ENCODE measurements at regions not wholly inside any gene's neighbourhood (a gene's known extent, or its start where the extent isn't known, plus 50 kb on each side); places are given as distances from the start of the nearest gene placed in this dataset.
"Not testable (repeated sequence)": the region's sequence is repeated elsewhere in the genome, so short reads cannot be mapped to it uniquely, and the experiment has no call there.

GRCh38 chr15:69613988-69614387 is 161.4 kb downstream of the RPLP1 start:
- H3K27me3 ChIP-seq (ENCODE audit: control insufficient read depth in 1 of 2, insufficient read depth in 2 of 2, low read length in 2 of 2) = no peaks in the 10 kb centered on the region
- H3K9ac ChIP-seq (ENCODE audit: low read length in 2 of 2) = no peak overlapping the region
- H3K4me3 ChIP-seq (ENCODE audit: low read length in 2 of 2) = no peak overlapping the region
- H3K9me3 ChIP-seq (ENCODE audit: control insufficient read depth in 2 of 2, low read length in 2 of 2) = no peaks in the 10 kb centered on the region
- H3K36me3 ChIP-seq (ENCODE audit: control insufficient read depth in 2 of 2, insufficient read depth in 2 of 2, low read length in 2 of 2) = no peaks in the 10 kb centered on the region
- no peaks in the 10 kb centered on the region for H3K4me1 ChIP-seq (ENCODE audit: control insufficient read depth, insufficient read depth, low read length)
- H3K27ac ChIP-seq (ENCODE audit: low read length) = no peak overlapping the region

GRCh38 chr15:69615736-69616135 is 163.1 kb downstream of the RPLP1 start:
- H3K27ac ChIP-seq (ENCODE audit: low read length) = no peak overlapping the region
- no peaks in the 10 kb centered on the region for H3K4me1 ChIP-seq (ENCODE audit: control insufficient read depth, insufficient read depth, low read length)
- H3K9me3 ChIP-seq (ENCODE audit: control insufficient read depth in 2 of 2, low read length in 2 of 2) = no peaks in the 10 kb centered on the region

GRCh38 chr15:69616558-69616957 is 163.9 kb downstream of the RPLP1 start:
- Histone ChIP-seq H3K9ac (ENCODE audit: low read length in 2 of 2) (no peak overlapping the region), H3K4me3 (ENCODE audit: low read length in 2 of 2) (no peak overlapping the region), H3K36me3 (ENCODE audit: control insufficient read depth in 2 of 2, insufficient read depth in 2 of 2, low read length in 2 of 2) (no peaks in the 10 kb centered on the region), H3K9me3 (ENCODE audit: control insufficient read depth in 2 of 2, low read length in 2 of 2) (no peaks in the 10 kb centered on the region), H3K27me3 (ENCODE audit: control insufficient read depth in 1 of 2, insufficient read depth in 2 of 2, low read length in 2 of 2) (no peaks in the 10 kb centered on the region), H3K4me1 (ENCODE audit: control insufficient read depth, insufficient read depth, low read length) (no peaks in the 10 kb centered on the region), H3K27ac (ENCODE audit: low read length) (no peak overlapping the region)

More at GRCh38 chr15:69615736-69616135, 163.1 kb downstream of the RPLP1 start:
- Histone ChIP-seq H3K4me3 (ENCODE audit: low read length in 2 of 2) (no peak overlapping the region), H3K36me3 (ENCODE audit: control insufficient read depth in 2 of 2, insufficient read depth in 2 of 2, low read length in 2 of 2) (no peaks in the 10 kb centered on the region), H3K9ac (ENCODE audit: low read length in 2 of 2) (no peak overlapping the region), H3K27me3 (ENCODE audit: control insufficient read depth in 1 of 2, insufficient read depth in 2 of 2, low read length in 2 of 2) (no peaks in the 10 kb centered on the region)

GRCh38 chr15:69617144-69617543 is 164.5 kb downstream of the RPLP1 start:
- H3K36me3 ChIP-seq (ENCODE audit: control insufficient read depth in 2 of 2, insufficient read depth in 2 of 2, low read length in 2 of 2); H3K27me3 ChIP-seq (ENCODE audit: control insufficient read depth in 1 of 2, insufficient read depth in 2 of 2, low read length in 2 of 2); H3K9ac ChIP-seq (ENCODE audit: low read length in 2 of 2); H3K9me3 ChIP-seq (ENCODE audit: control insufficient read depth in 2 of 2, low read length in 2 of 2); H3K4me1 ChIP-seq (ENCODE audit: control insufficient read depth, insufficient read depth, low read length); H3K4me3 ChIP-seq (ENCODE audit: low read length in 2 of 2); H3K27ac ChIP-seq (ENCODE audit: low read length): not testable (repeated sequence)

- Histone ChIP-seq H3K9ac (ENCODE audit: low read length in 2 of 2) (no peak overlapping the region), H3K27ac (ENCODE audit: low read length) (no peak overlapping the region), H3K9me3 (ENCODE audit: control insufficient read depth in 2 of 2, low read length in 2 of 2) (no peaks in the 10 kb centered on the region), H3K27me3 (ENCODE audit: control insufficient read depth in 1 of 2, insufficient read depth in 2 of 2, low read length in 2 of 2) (peaks cover 0 to 3% of the 10 kb centered on the region in 2 donors), H3K4me1 (ENCODE audit: control insufficient read depth, insufficient read depth, low read length) (no peaks in the 10 kb centered on the region), H3K4me3 (ENCODE audit: low read length in 2 of 2) (no peak overlapping the region), H3K36me3 (ENCODE audit: control insufficient read depth in 2 of 2, insufficient read depth in 2 of 2, low read length in 2 of 2) (no peaks in the 10 kb centered on the region)
Observed at GRCh38 chr15:69623392-69624154, 171.0 kb downstream of the RPLP1 start.

GRCh38 chr15:69624155-69624520 is 171.5 kb downstream of the RPLP1 start:
- Histone ChIP-seq H3K27me3 (ENCODE audit: control insufficient read depth in 1 of 2, insufficient read depth in 2 of 2, low read length in 2 of 2) (peaks cover 0 to 3% of the 10 kb centered on the region in 2 donors), H3K9me3 (ENCODE audit: control insufficient read depth in 2 of 2, low read length in 2 of 2) (no peaks in the 10 kb centered on the region), H3K4me3 (ENCODE audit: low read length in 2 of 2) (no peak overlapping the region), H3K27ac (ENCODE audit: low read length) (no peak overlapping the region), H3K36me3 (ENCODE audit: control insufficient read depth in 2 of 2, insufficient read depth in 2 of 2, low read length in 2 of 2) (no peaks in the 10 kb centered on the region), H3K9ac (ENCODE audit: low read length in 2 of 2) (no peak overlapping the region), H3K4me1 (ENCODE audit: control insufficient read depth, insufficient read depth, low read length) (no peaks in the 10 kb centered on the region)

- Histone ChIP-seq H3K36me3 (ENCODE audit: control insufficient read depth in 2 of 2, insufficient read depth in 2 of 2, low read length in 2 of 2) (no peaks in the 10 kb centered on the region), H3K27me3 (ENCODE audit: control insufficient read depth in 1 of 2, insufficient read depth in 2 of 2, low read length in 2 of 2) (peaks cover 2 to 3% of the 10 kb centered on the region in 2 donors), H3K4me3 (ENCODE audit: low read length in 2 of 2) (no peak overlapping the region), H3K4me1 (ENCODE audit: control insufficient read depth, insufficient read depth, low read length) (no peaks in the 10 kb centered on the region), H3K27ac (ENCODE audit: low read length) (no peak overlapping the region), H3K9ac (ENCODE audit: low read length in 2 of 2) (no peak overlapping the region), H3K9me3 (ENCODE audit: control insufficient read depth in 2 of 2, low read length in 2 of 2) (no peaks in the 10 kb centered on the region)
Observed at GRCh38 chr15:69624816-69625215, 172.2 kb downstream of the RPLP1 start.

GRCh38 chr15:69625328-69625727 is 172.7 kb downstream of the RPLP1 start:
- no peak overlapping the region for H3K9ac ChIP-seq (ENCODE audit: low read length in 2 of 2)
- no peaks in the 10 kb centered on the region for H3K36me3 ChIP-seq (ENCODE audit: control insufficient read depth in 2 of 2, insufficient read depth in 2 of 2, low read length in 2 of 2)
- H3K4me3 ChIP-seq (ENCODE audit: low read length in 2 of 2) = no peak overlapping the region
- no peak overlapping the region for H3K27ac ChIP-seq (ENCODE audit: low read length)
- no peaks in the 10 kb centered on the region for H3K4me1 ChIP-seq (ENCODE audit: control insufficient read depth, insufficient read depth, low read length)
- H3K27me3 ChIP-seq (ENCODE audit: control insufficient read depth in 1 of 2, insufficient read depth in 2 of 2, low read length in 2 of 2) = peaks cover 3% of the 10 kb centered on the region in 2 donors
- no peaks in the 10 kb centered on the region for H3K9me3 ChIP-seq (ENCODE audit: control insufficient read depth in 2 of 2, low read length in 2 of 2)

GRCh38 chr15:69626095-69627066 is 173.8 kb downstream of the RPLP1 start:
- H3K36me3 ChIP-seq (ENCODE audit: control insufficient read depth in 2 of 2, insufficient read depth in 2 of 2, low read length in 2 of 2) = no peaks in the 10 kb centered on the region
- peaks cover 3 to 9% of the 10 kb centered on the region in 2 donors for H3K27me3 ChIP-seq (ENCODE audit: control insufficient read depth in 1 of 2, insufficient read depth in 2 of 2, low read length in 2 of 2)
- H3K4me1 ChIP-seq (ENCODE audit: control insufficient read depth, insufficient read depth, low read length) = no peaks in the 10 kb centered on the region
- no peak overlapping the region for H3K27ac ChIP-seq (ENCODE audit: low read length)
- H3K9me3 ChIP-seq (ENCODE audit: control insufficient read depth in 2 of 2, low read length in 2 of 2) = no peaks in the 10 kb centered on the region
- H3K4me3 ChIP-seq (ENCODE audit: low read length in 2 of 2) = no peak overlapping the region
- H3K9ac ChIP-seq (ENCODE audit: low read length in 2 of 2) = no peak overlapping the region

- no peaks in the 10 kb centered on the region for H3K4me1 ChIP-seq (ENCODE audit: control insufficient read depth, insufficient read depth, low read length)
- H3K36me3 ChIP-seq (ENCODE audit: control insufficient read depth in 2 of 2, insufficient read depth in 2 of 2, low read length in 2 of 2) = no peaks in the 10 kb centered on the region
- peaks cover 3 to 9% of the 10 kb centered on the region in 2 donors for H3K27me3 ChIP-seq (ENCODE audit: control insufficient read depth in 1 of 2, insufficient read depth in 2 of 2, low read length in 2 of 2)
- H3K9ac ChIP-seq (ENCODE audit: low read length in 2 of 2) = no peak overlapping the region
- H3K4me3 ChIP-seq (ENCODE audit: low read length in 2 of 2) = no peak overlapping the region
- H3K27ac ChIP-seq (ENCODE audit: low read length) = no peak overlapping the region
- no peaks in the 10 kb centered on the region for H3K9me3 ChIP-seq (ENCODE audit: control insufficient read depth in 2 of 2, low read length in 2 of 2)
Observed at GRCh38 chr15:69627548-69628158, 175.0 kb downstream of the RPLP1 start.

All from stomach smooth muscle (tissue), 2 donors.